Gastrocnemius medialis (tissue), 4 donors: ENCODE measurements at regions not wholly inside any gene's neighbourhood (a gene's known extent, or its start where the extent isn't known, plus 50 kb on each side); places are given as distances from the start of the nearest gene placed in this dataset.

Experiments
- ATAC-seq, 2 donors: fragments of 150-250 bp; one replicate each; pipeline ENCODE4 v1.9.1; 2016
- DNase-seq, 2 donors: peaks; one replicate each; pipeline ENCODE4 v3.0.0-alpha.2; 2019
- H3K27ac ChIP-seq, 4 donors: fragments of 200-600 bp; sonication (generic); 1 replicate in 1 of 4; 2 replicates in 3 of 4; pipeline ENCODE4 v1.5.1; 2016 to 2018; ENCODE audit warnings: mild to moderate bottlenecking in 2 of 4, moderate library complexity in 1 of 4
- H3K27me3 ChIP-seq, 3 donors: fragments of 200-600 bp; sonication (generic) in 2 of 3; 1 replicate in 1 of 3; 2 replicates in 2 of 3; pipeline versions ENCODE4 v1.5.1 to v1.6.0; 2016 to 2019; ENCODE audit warnings: mild to moderate bottlenecking in 1 of 3, moderate library complexity in 1 of 3
- H3K36me3 ChIP-seq, 2 donors: fragments of 200-600 bp; sonication (generic) in 1 of 2; one replicate each; pipeline ENCODE4 v1.5.1; 2017 to 2018
- H3K4me1 ChIP-seq, 2 donors: fragments of 200-600 bp; sonication (generic) in 1 of 2; one replicate each; pipeline ENCODE4 v1.5.1; 2016 to 2017; ENCODE audit warnings: mild to moderate bottlenecking in 2 of 2
- H3K4me3 ChIP-seq, 4 donors: fragments of 200-600 bp; sonication (generic) in 3 of 4; 1 replicate in 1 of 4; 2 replicates in 3 of 4; pipeline ENCODE4 v1.5.1; 2016 to 2019; ENCODE audit warnings: mild to moderate bottlenecking in 2 of 4
- H3K9me3 ChIP-seq, 3 donors: fragments of 200-600 bp; sonication (generic) in 2 of 3; 1 replicate in 1 of 3; 2 replicates in 2 of 3; pipeline ENCODE4 v1.5.1; 2016 to 2019
- CTCF ChIP-seq, 5 experiments: fragments of 450-650 bp in 3 of 5; fragments of 200-600 bp in 2 of 5; sonication (generic) in 2 of 5; IDR thresholded peaks in 4 of 5; conservative IDR thresholded peaks in 1 of 5; 1 replicate in 4 of 5; 2 replicates in 1 of 5; pipeline ENCODE4 v1.5.1; 2016 to 2019; ENCODE audit warnings: antibody characterized with exemption in 5 of 5, mild to moderate bottlenecking in 3 of 5, moderate library complexity in 3 of 5
- POLR2A ChIP-seq, 2 donors: fragments of 450-650 bp; IDR thresholded peaks; one replicate each; pipeline ENCODE4 v1.6.1; 2017; ENCODE audit warnings: antibody characterized with exemption in 2 of 2, mild to moderate bottlenecking in 2 of 2, moderate library complexity in 2 of 2
- in situ Hi-C, 4 donors: fragments of 200-750 bp; cut with MboI; loops; one replicate each; pipeline versions ENCODE4 v1.15.0 to v1.8.0; 2017; ENCODE audit warnings: low sequenced_read_pairs in 4 of 4
- intact Hi-C: fragments of 100-400 bp; cut with DNase I; formaldehyde crosslinking; loops from one replicate; pipeline ENCODE4 v1.15.1; 2023; ENCODE audit warnings: low total_unique reads

- Histone ChIP-seq H3K9me3 (no peaks in the 10 kb centered on the region), H3K27ac (no peak overlapping the region), H3K4me3 (no peak overlapping the region), H3K27me3 (no peaks in the 10 kb centered on the region), H3K4me1 (no peaks in the 10 kb centered on the region), H3K36me3 (no peaks in the 10 kb centered on the region)
- no peak for ATAC-seq
- no peak for DNase-seq
- in situ Hi-C loops (no loop called here), intact Hi-C loops (no loop called here)
- TF ChIP-seq CTCF (IDR thresholded peaks at IDR 0.05 in 4 of 5, conservative IDR thresholded peaks at IDR 0.05 in 1 of 5) (no peak), POLR2A (IDR thresholded peaks at IDR 0.05) (no peak)
Observed at GRCh38 chr2:59256290-59256689, 1015.2 kb upstream of the FANCL start.

- no peaks in the 10 kb centered on the region for H3K4me1 ChIP-seq
- no peak for DNase-seq
- H3K4me3 ChIP-seq = no peak overlapping the region
- H3K27me3 ChIP-seq = no peaks in the 10 kb centered on the region
- TF ChIP-seq CTCF (IDR thresholded peaks at IDR 0.05 in 4 of 5, conservative IDR thresholded peaks at IDR 0.05 in 1 of 5) (no peak), POLR2A (IDR thresholded peaks at IDR 0.05) (no peak)
- in situ Hi-C loops = no loop called here
- no peaks in the 10 kb centered on the region for H3K36me3 ChIP-seq
- ATAC-seq = no peak
- intact Hi-C loops = no loop called here
- no peak overlapping the region for H3K27ac ChIP-seq
- no peaks in the 10 kb centered on the region for H3K9me3 ChIP-seq
Observed at GRCh38 chr2:59254279-59254678, 1013.2 kb upstream of the FANCL start.

- H3K36me3 ChIP-seq = no peaks in the 10 kb centered on the region
- H3K9me3 ChIP-seq = no peaks in the 10 kb centered on the region
- ATAC-seq (no peak), DNase-seq (no peak)
- no peaks in the 10 kb centered on the region for H3K4me1 ChIP-seq
- in situ Hi-C loops = no loop called here
- TF ChIP-seq POLR2A (IDR thresholded peaks at IDR 0.05) (no peak), CTCF (IDR thresholded peaks at IDR 0.05 in 4 of 5, conservative IDR thresholded peaks at IDR 0.05 in 1 of 5) (no peak)
- intact Hi-C loops = no loop called here
- H3K27ac ChIP-seq = no peak overlapping the region
- H3K4me3 ChIP-seq = no peak overlapping the region
- no peaks in the 10 kb centered on the region for H3K27me3 ChIP-seq
Observed at GRCh38 chr2:59250307-59250677, 1009.2 kb upstream of the FANCL start.

GRCh38 chr2:59249441-59250306, 1008.5 kb upstream of the FANCL start:
- Histone ChIP-seq H3K27me3 (no peaks in the 10 kb centered on the region), H3K4me1 (no peaks in the 10 kb centered on the region), H3K4me3 (no peak overlapping the region), H3K27ac (no peak overlapping the region), H3K36me3 (no peaks in the 10 kb centered on the region), H3K9me3 (no peaks in the 10 kb centered on the region)
- intact Hi-C loops (no loop called here), in situ Hi-C loops (no loop called here)
- ATAC-seq (no peak), DNase-seq (no peak)
- TF ChIP-seq CTCF (IDR thresholded peaks at IDR 0.05 in 4 of 5, conservative IDR thresholded peaks at IDR 0.05 in 1 of 5) (no peak), POLR2A (IDR thresholded peaks at IDR 0.05) (no peak)

GRCh38 chr2:59239146-59239545, 998.0 kb upstream of the FANCL start:
- no peak overlapping the region for H3K4me3 ChIP-seq
- no peaks in the 10 kb centered on the region for H3K4me1 ChIP-seq
- TF ChIP-seq CTCF (IDR thresholded peaks at IDR 0.05 in 4 of 5, conservative IDR thresholded peaks at IDR 0.05 in 1 of 5) (no peak), POLR2A (IDR thresholded peaks at IDR 0.05) (no peak)
- ATAC-seq (no peak), DNase-seq (no peak)
- H3K9me3 ChIP-seq = no peaks in the 10 kb centered on the region
- H3K27me3 ChIP-seq = no peaks in the 10 kb centered on the region
- H3K36me3 ChIP-seq = no peaks in the 10 kb centered on the region
- in situ Hi-C loops = no loop called here
- intact Hi-C loops = no loop called here
- H3K27ac ChIP-seq = no peak overlapping the region
